GM12878 (cell line): ENCODE measurements at regions not wholly inside any gene's neighbourhood (a gene's known extent, or its start where the extent isn't known, plus 50 kb on each side); places are given as distances from the start of the nearest gene placed in this dataset.

ENCODE experiments used
- CEBPZ ChIP-seq: fragments of 150-350 bp; IDR thresholded peaks from 2 replicates; pipeline ENCODE4 v1.6.1; 2016; ENCODE audit warnings: low read depth, low read length
- CREB1 ChIP-seq: IDR thresholded peaks from 2 replicates; pipeline ENCODE4 v1.6.1; 2012; ENCODE audit warnings: low read depth, mild to moderate bottlenecking, inconsistent platforms
- CTCF ChIP-seq, 3 experiments: IDR thresholded peaks in 2 of 3; conservative IDR thresholded peaks in 1 of 3; 2 replicates each; pipeline ENCODE4 v1.5.1; 2011; ENCODE audit warnings: low read depth in 3 of 3, low read length in 3 of 3, mild to moderate bottlenecking in 3 of 3, control low read depth in 2 of 3, moderate library complexity in 2 of 3, inconsistent platforms in 1 of 3, mixed read lengths in 1 of 3; ENCODE audit not compliant: control insufficient read depth in 2 of 3, insufficient read depth in 1 of 3; ENCODE audit errors: extremely low read depth in 1 of 3
- FOXM1 ChIP-seq: IDR thresholded peaks from 2 replicates; pipeline ENCODE4 v1.6.1; 2012; ENCODE audit warnings: low read depth, mild to moderate bottlenecking, inconsistent platforms, low read length, moderate library complexity
- HDAC6 ChIP-seq: fragments of 200-600 bp; sonication (generic); IDR thresholded peaks from one replicate; pipeline ENCODE4 v1.8.0; 2017; ENCODE audit warnings: antibody characterized with exemption; ENCODE audit not compliant: unreplicated experiment
- KDM1A ChIP-seq: fragments of 200-600 bp; sonication (generic); IDR thresholded peaks from 2 replicates; pipeline ENCODE4 v1.6.1; 2016; ENCODE audit warnings: borderline replicate concordance
- NBN ChIP-seq: fragments of 450-650 bp; IDR thresholded peaks from 2 replicates; pipeline ENCODE4 v1.6.1; 2016
- NRF1 ChIP-seq: conservative IDR thresholded peaks from 2 replicates; pipeline ENCODE4 v1.6.1; 2011; ENCODE audit warnings: mild to moderate bottlenecking, low read depth, low read length, improper control_type of control experiment
- PBX3 ChIP-seq: IDR thresholded peaks from 2 replicates; pipeline ENCODE4 v1.6.1; 2011; ENCODE audit warnings: mild to moderate bottlenecking, low read depth, low read length, moderate library complexity; ENCODE audit not compliant: insufficient replicate concordance
- RFX5 ChIP-seq: IDR thresholded peaks from 2 replicates; pipeline ENCODE4 v1.6.1; 2011; ENCODE audit warnings: low read depth, low read length, improper control_type of control experiment
- SRF ChIP-seq, 2 experiments: IDR thresholded peaks; 2 replicates each; pipeline ENCODE4 v1.6.1; 2011; ENCODE audit warnings: low read depth in 2 of 2, low read length in 2 of 2, mild to moderate bottlenecking in 1 of 2, moderate library complexity in 1 of 2
- USF1 ChIP-seq: IDR thresholded peaks from 2 replicates; pipeline ENCODE4 v1.6.1; 2011; ENCODE audit warnings: borderline replicate concordance, low read depth, mild to moderate bottlenecking, moderate library complexity, mixed read lengths, low read length; ENCODE audit not compliant: insufficient read depth; ENCODE audit errors: extremely low read length
- ZBTB33 ChIP-seq: fragments of 450-650 bp; IDR thresholded peaks from 2 replicates; pipeline ENCODE4 v1.6.1; 2017; ENCODE audit warnings: mild to moderate bottlenecking
- ZSCAN29 ChIP-seq: fragments of 450-650 bp; IDR thresholded peaks from 2 replicates; pipeline ENCODE4 v1.6.1; 2017; ENCODE audit warnings: mild to moderate bottlenecking, moderate library complexity

- no peak for TF ChIP-seq NRF1
- no peak for TF ChIP-seq NBN
- TF ChIP-seq CTCF (IDR thresholded peaks at IDR 0.05 in 2 of 3, conservative IDR thresholded peaks at IDR 0.05 in 1 of 3; ENCODE audit: control insufficient read depth in 2 of 3, extremely low read depth in 1 of 3, insufficient read depth in 1 of 3, low read depth in 3 of 3, low read length in 3 of 3): no peak
- TF ChIP-seq ZBTB33: no peak
- TF ChIP-seq CREB1: no peak
- TF ChIP-seq KDM1A: no peak
- no peak for TF ChIP-seq CEBPZ
- no peak for TF ChIP-seq RFX5
- TF ChIP-seq USF1: no peak
- TF ChIP-seq PBX3: no peak
- TF ChIP-seq SRF (IDR thresholded peaks at IDR 0.05; ENCODE audit: low read depth in 2 of 2, low read length in 2 of 2): no peak
- no peak for TF ChIP-seq ZSCAN29
- TF ChIP-seq FOXM1: no peak
- TF ChIP-seq HDAC6: no peak
Measured at GRCh38 chr6:167546611-167547327, 221.9 kb downstream of the TTLL2 start.
